OCI-LY7 (cell line): ENCODE measurements at regions not wholly inside any gene's neighbourhood (a gene's known extent, or its start where the extent isn't known, plus 50 kb on each side); places are given as distances from the start of the nearest gene placed in this dataset.

Experiments used
- BruUV-seq: library from RNA; stranded (reverse); fragments of 400-500 nt; replicated peaks from 2 replicates; lab custom pipeline; 2021; lab: Mats Ljungman, UMichigan
- CTCF ChIA-PET: fragments of 300-600 bp; sonication (Branson Sonifier 250); formaldehyde crosslinking; loops from one replicate; lab custom pipeline; 2022; ENCODE audit warnings: antibody characterized with exemption; ENCODE audit not compliant: unreplicated experiment; lab: Charles Lee
- POLR2A ChIA-PET: fragments of 300-600 bp; sonication (Branson Sonifier 250); formaldehyde crosslinking; loops from one replicate; lab custom pipeline; 2022; ENCODE audit warnings: antibody characterized with exemption; lab: Charles Lee
- DNase-seq: peaks from one replicate; pipeline ENCODE4 v3.0.0-alpha.2; 2015; ENCODE audit warnings: low spot score
- H2AFZ ChIP-seq: fragments of 200-600 bp; sonication (generic), shearing (Covaris generic); 2 replicates; pipeline ENCODE4 v1.6.1; 2014; ENCODE audit warnings: mild to moderate bottlenecking, antibody characterized with exemption, low read length, moderate library complexity
- H3K27ac ChIP-seq: fragments of 200-600 bp; sonication (generic); 2 replicates; pipeline ENCODE4 v1.5.1; 2014; ENCODE audit warnings: mixed run types, low read depth, mild to moderate bottlenecking, moderate library complexity, low read length, inconsistent platforms; ENCODE audit not compliant: poor library complexity, severe bottlenecking
- H3K36me3 ChIP-seq: fragments of 200-600 bp; sonication (generic); 2 replicates; pipeline ENCODE4 v1.6.1; 2014; ENCODE audit warnings: mild to moderate bottlenecking, antibody characterized with exemption, low read length, moderate library complexity, mixed read lengths; ENCODE audit not compliant: insufficient read depth
- H3K4me1 ChIP-seq: fragments of 200-600 bp; sonication (generic); 2 replicates; pipeline ENCODE4 v1.5.1; 2014; ENCODE audit warnings: mild to moderate bottlenecking, low read length; ENCODE audit not compliant: insufficient read depth, poor library complexity, severe bottlenecking
- H3K4me2 ChIP-seq: fragments of 200-600 bp; sonication (generic); 2 replicates; pipeline ENCODE4 v1.6.1; 2014; ENCODE audit warnings: mild to moderate bottlenecking, low read length
- H3K4me3 ChIP-seq: fragments of 200-600 bp; sonication (generic); 2 replicates; pipeline ENCODE4 v1.5.1; 2014; ENCODE audit warnings: mild to moderate bottlenecking, low read depth, low read length; ENCODE audit not compliant: poor library complexity, severe bottlenecking
- H3K79me2 ChIP-seq: fragments of 200-600 bp; sonication (generic); 2 replicates; pipeline ENCODE4 v1.6.1; 2016; ENCODE audit warnings: low read depth, mild to moderate bottlenecking, low read length, moderate library complexity, mixed read lengths; ENCODE audit not compliant: insufficient read depth
- H3K9me2 ChIP-seq: fragments of 200-600 bp; sonication (generic); 2 replicates; pipeline ENCODE4 v1.6.1; 2016; ENCODE audit warnings: mild to moderate bottlenecking, low read length, mixed read lengths; ENCODE audit not compliant: insufficient read depth
- H3K9me3 ChIP-seq: fragments of 200-600 bp; sonication (generic); 2 replicates; pipeline ENCODE4 v1.6.1; 2014; ENCODE audit warnings: mild to moderate bottlenecking, mixed run types, low read length, mixed read lengths
- H4K20me1 ChIP-seq: fragments of 200-600 bp; sonication (generic); 2 replicates; pipeline ENCODE4 v1.6.1; 2014; ENCODE audit warnings: mild to moderate bottlenecking, antibody characterized with exemption, low read length, moderate library complexity, mixed read lengths; ENCODE audit not compliant: insufficient read depth
- EZH2phosphoT487 ChIP-seq: fragments of 200-600 bp; sonication (generic); IDR thresholded peaks from 2 replicates; pipeline ENCODE4 v1.6.1; 2018; ENCODE audit warnings: low read depth, borderline replicate concordance, mild to moderate bottlenecking, mixed run types, antibody characterized with exemption, low read length, moderate library complexity, mixed read lengths
- intact Hi-C: fragments of 100-400 bp; cut with micrococcal nuclease; formaldehyde crosslinking; loops from one replicate; pipeline ENCODE4 v1.10.0; 2022; ENCODE audit not compliant: unreplicated experiment
- TF ChIP-seq, protein P1 (sequence below): fragments of 200-600 bp; sonication (generic); conservative IDR thresholded peaks from 2 replicates; pipeline ENCODE4 v1.5.1; 2014; ENCODE audit warnings: mild to moderate bottlenecking, antibody characterized with exemption, low read length, moderate library complexity, mixed read lengths

DNA sequence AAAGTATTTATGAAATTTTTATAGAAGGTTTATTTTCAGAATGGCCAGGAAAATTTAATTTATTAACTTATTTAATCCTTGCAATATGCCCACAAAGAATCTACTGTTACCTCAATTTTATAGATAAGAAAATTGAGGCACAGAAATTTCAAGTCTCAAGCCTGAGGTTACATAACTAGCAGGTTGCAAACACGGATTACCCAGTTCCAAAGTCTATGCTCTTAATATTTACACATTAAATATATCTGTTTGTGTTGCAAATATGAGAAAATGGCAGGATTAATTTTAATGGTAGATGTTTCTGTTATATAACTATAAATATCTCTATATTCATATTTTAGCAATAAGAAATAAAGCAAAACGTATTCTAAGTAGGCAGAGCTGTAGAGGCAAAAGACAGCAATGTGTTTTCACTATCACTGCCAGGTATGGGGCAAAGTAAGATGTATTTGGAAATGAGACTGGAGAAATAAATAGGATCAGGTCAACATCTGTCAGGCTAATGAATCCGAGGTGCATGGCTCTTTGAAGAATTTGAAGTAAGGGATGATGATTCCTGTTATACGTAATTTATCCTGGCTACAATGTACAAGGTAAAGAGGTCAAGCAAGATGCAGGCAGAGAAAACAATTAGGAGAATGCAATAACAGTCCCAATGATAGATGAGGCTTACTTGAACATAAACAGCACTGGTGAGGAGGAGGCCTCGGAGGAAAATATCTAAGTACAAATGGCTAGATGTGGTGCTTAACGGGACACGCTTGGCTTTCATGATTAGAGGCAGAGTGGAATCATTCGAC is 354.1 kb upstream of the VSTM2A start:
- no peak overlapping the region for H3K27ac ChIP-seq
- H3K36me3 ChIP-seq = no peaks in the 10 kb centered on the region
- no peaks in the 10 kb centered on the region for H3K79me2 ChIP-seq
- intact Hi-C loops = no loop called here
- no peaks in the 10 kb centered on the region for H3K4me1 ChIP-seq
- no peak for DNase-seq
- H3K4me2 ChIP-seq = no peak overlapping the region
- no TSS peak for BruUV-seq
- no peaks in the 10 kb centered on the region for H4K20me1 ChIP-seq
- H3K9me3 ChIP-seq = no peaks in the 10 kb centered on the region
- H3K4me3 ChIP-seq = no peak overlapping the region
- ChIA-PET POLR2A (no interaction called here), CTCF (no interaction called here)
- no peaks in the 10 kb centered on the region for H3K9me2 ChIP-seq
- H2AFZ ChIP-seq = no peak overlapping the region
- TF ChIP-seq, protein P1, sequence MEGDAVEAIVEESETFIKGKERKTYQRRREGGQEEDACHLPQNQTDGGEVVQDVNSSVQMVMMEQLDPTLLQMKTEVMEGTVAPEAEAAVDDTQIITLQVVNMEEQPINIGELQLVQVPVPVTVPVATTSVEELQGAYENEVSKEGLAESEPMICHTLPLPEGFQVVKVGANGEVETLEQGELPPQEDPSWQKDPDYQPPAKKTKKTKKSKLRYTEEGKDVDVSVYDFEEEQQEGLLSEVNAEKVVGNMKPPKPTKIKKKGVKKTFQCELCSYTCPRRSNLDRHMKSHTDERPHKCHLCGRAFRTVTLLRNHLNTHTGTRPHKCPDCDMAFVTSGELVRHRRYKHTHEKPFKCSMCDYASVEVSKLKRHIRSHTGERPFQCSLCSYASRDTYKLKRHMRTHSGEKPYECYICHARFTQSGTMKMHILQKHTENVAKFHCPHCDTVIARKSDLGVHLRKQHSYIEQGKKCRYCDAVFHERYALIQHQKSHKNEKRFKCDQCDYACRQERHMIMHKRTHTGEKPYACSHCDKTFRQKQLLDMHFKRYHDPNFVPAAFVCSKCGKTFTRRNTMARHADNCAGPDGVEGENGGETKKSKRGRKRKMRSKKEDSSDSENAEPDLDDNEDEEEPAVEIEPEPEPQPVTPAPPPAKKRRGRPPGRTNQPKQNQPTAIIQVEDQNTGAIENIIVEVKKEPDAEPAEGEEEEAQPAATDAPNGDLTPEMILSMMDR = no peak
- TF ChIP-seq EZH2phosphoT487 = no peak

GRCh38 chr7:54188843-54189242 is 353.3 kb upstream of the VSTM2A start:
- ChIA-PET POLR2A (no interaction called here), CTCF (no interaction called here)
- no peaks in the 10 kb centered on the region for H4K20me1 ChIP-seq
- H3K4me3 ChIP-seq = no peak overlapping the region
- intact Hi-C loops = no loop called here
- no peaks in the 10 kb centered on the region for H3K9me2 ChIP-seq
- BruUV-seq = no TSS peak
- H3K36me3 ChIP-seq = no peaks in the 10 kb centered on the region
- no peak overlapping the region for H3K27ac ChIP-seq
- H2AFZ ChIP-seq = no peak overlapping the region
- H3K4me2 ChIP-seq = no peak overlapping the region
- no peaks in the 10 kb centered on the region for H3K9me3 ChIP-seq
- H3K4me1 ChIP-seq = no peaks in the 10 kb centered on the region
- no peak for TF ChIP-seq EZH2phosphoT487
- no peak for DNase-seq
- no peaks in the 10 kb centered on the region for H3K79me2 ChIP-seq

GRCh38 chr7:54189330-54189729 is 352.8 kb upstream of the VSTM2A start:
- ChIA-PET POLR2A (no interaction called here), CTCF (no interaction called here)
- no peaks in the 10 kb centered on the region for H3K36me3 ChIP-seq
- H3K27ac ChIP-seq = no peak overlapping the region
- no peak for DNase-seq
- H3K4me3 ChIP-seq = no peak overlapping the region
- H2AFZ ChIP-seq = no peak overlapping the region
- intact Hi-C loops = no loop called here
- no peaks in the 10 kb centered on the region for H4K20me1 ChIP-seq
- H3K4me1 ChIP-seq = no peaks in the 10 kb centered on the region
- no TSS peak for BruUV-seq
- no peak for TF ChIP-seq EZH2phosphoT487
- TF ChIP-seq, protein P1 = no peak
- H3K9me2 ChIP-seq = no peaks in the 10 kb centered on the region
- H3K4me2 ChIP-seq = no peak overlapping the region
- H3K9me3 ChIP-seq = no peaks in the 10 kb centered on the region
- no peaks in the 10 kb centered on the region for H3K79me2 ChIP-seq
